Upper lobe of left lung (tissue), 4 donors: ENCODE measurements at regions not wholly inside any gene's neighbourhood (a gene's known extent, or its start where the extent isn't known, plus 50 kb on each side); places are given as distances from the start of the nearest gene placed in this dataset.

Source experiments
- EP300 ChIP-seq, 4 donors: sonication (generic); formaldehyde crosslinking; IDR thresholded peaks; one replicate each; pipeline ENCODE4 v1.5.1; 2017; ENCODE audit warnings: antibody characterized with exemption in 4 of 4, control low read depth in 2 of 4
- POLR2A ChIP-seq, 4 donors: fragments of 450-650 bp; IDR thresholded peaks; one replicate each; pipeline ENCODE4 v1.5.1; 2016 to 2017; ENCODE audit warnings: antibody characterized with exemption in 4 of 4, mild to moderate bottlenecking in 2 of 4
- POLR2AphosphoS5 ChIP-seq, 2 donors: sonication (generic); formaldehyde crosslinking; IDR thresholded peaks; one replicate each; pipeline ENCODE4 v1.5.1; 2017; ENCODE audit warnings: antibody characterized with exemption in 2 of 2
- TF ChIP-seq, protein P1 (sequence below), 6 experiments: fragments of 450-650 bp in 4 of 6; fragments of 200-600 bp in 2 of 6; sonication (generic) in 2 of 6; IDR thresholded peaks; one replicate each; pipeline ENCODE4 v1.5.1; 2016 to 2019; ENCODE audit warnings: antibody characterized with exemption in 6 of 6

DNA sequence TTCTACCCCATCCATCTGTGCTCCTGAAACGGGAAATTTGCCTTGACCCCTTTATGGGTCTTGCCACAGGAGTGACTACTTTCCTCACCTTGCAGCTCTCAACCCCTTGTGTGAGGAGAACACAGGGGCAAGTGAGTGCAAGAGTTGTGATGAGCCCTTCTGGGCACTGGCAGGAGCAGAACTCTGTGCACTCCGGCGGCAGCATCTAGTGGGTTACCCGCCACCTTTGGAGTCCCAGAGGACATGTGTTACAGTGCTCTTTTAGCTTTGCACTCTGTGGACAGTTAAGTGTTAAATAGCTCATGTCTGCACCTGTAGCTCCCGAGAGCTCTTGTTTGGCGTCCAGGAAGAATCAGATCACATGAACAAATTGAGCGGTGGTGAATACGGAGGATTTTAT lies 940.2 kb downstream of the GRIK2 start:
- TF ChIP-seq, protein P1, sequence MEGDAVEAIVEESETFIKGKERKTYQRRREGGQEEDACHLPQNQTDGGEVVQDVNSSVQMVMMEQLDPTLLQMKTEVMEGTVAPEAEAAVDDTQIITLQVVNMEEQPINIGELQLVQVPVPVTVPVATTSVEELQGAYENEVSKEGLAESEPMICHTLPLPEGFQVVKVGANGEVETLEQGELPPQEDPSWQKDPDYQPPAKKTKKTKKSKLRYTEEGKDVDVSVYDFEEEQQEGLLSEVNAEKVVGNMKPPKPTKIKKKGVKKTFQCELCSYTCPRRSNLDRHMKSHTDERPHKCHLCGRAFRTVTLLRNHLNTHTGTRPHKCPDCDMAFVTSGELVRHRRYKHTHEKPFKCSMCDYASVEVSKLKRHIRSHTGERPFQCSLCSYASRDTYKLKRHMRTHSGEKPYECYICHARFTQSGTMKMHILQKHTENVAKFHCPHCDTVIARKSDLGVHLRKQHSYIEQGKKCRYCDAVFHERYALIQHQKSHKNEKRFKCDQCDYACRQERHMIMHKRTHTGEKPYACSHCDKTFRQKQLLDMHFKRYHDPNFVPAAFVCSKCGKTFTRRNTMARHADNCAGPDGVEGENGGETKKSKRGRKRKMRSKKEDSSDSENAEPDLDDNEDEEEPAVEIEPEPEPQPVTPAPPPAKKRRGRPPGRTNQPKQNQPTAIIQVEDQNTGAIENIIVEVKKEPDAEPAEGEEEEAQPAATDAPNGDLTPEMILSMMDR (IDR thresholded peaks at IDR 0.05): no peak
- TF ChIP-seq POLR2AphosphoS5 (IDR thresholded peaks at IDR 0.05) (no peak), POLR2A (IDR thresholded peaks at IDR 0.05) (no peak), EP300 (IDR thresholded peaks at IDR 0.05) (no peak)
